Rectal smooth muscle tissue (tissue), 1 donor: ENCODE measurements at regions not wholly inside any gene's neighbourhood (a gene's known extent, or its start where the extent isn't known, plus 50 kb on each side); places are given as distances from the start of the nearest gene placed in this dataset.

Experiments
- H3K27ac ChIP-seq: one replicate; pipeline ENCODE4 v1.7.0; 2013; ENCODE audit warnings: low read depth, low read length, inconsistent platforms
- H3K27me3 ChIP-seq: one replicate; pipeline ENCODE4 v1.7.0; 2013; ENCODE audit warnings: low read length; ENCODE audit not compliant: control insufficient read depth, insufficient read depth
- H3K36me3 ChIP-seq: one replicate; pipeline ENCODE4 v1.7.0; 2013; ENCODE audit warnings: low read length; ENCODE audit not compliant: control insufficient read depth, insufficient read depth
- H3K4me1 ChIP-seq: one replicate; pipeline ENCODE4 v1.7.0; 2013; ENCODE audit warnings: low read length; ENCODE audit not compliant: control insufficient read depth, insufficient read depth
- H3K4me3 ChIP-seq: one replicate; pipeline ENCODE4 v1.7.0; 2013; ENCODE audit warnings: low read length
- H3K9ac ChIP-seq: one replicate; pipeline ENCODE4 v1.7.0; 2013; ENCODE audit warnings: low read length

DNA sequence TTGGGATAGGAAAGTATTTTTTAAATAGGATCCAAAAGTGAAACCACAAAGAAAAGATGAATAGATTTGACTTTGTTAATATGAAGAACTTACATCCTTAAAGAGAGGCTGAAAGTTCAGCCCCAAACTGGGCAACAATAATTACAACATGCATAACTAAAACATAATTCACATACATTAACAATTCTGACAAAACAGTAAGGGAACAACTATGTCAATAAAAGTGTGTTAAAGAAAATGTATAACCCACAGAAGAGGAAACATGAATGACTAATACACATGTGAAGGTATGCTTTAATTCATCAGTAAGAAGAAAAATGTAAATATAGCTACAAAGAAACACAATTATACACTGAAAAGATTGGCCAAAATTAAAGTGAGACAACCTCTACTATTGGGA is 1597.6 kb upstream of the MIR17HG start:
- Histone ChIP-seq H3K27ac (no peak overlapping the region), H3K4me1 (no peaks in the 10 kb centered on the region), H3K4me3 (no peak overlapping the region), H3K36me3 (no peaks in the 10 kb centered on the region), H3K9ac (no peak overlapping the region), H3K27me3 (no peaks in the 10 kb centered on the region)

DNA sequence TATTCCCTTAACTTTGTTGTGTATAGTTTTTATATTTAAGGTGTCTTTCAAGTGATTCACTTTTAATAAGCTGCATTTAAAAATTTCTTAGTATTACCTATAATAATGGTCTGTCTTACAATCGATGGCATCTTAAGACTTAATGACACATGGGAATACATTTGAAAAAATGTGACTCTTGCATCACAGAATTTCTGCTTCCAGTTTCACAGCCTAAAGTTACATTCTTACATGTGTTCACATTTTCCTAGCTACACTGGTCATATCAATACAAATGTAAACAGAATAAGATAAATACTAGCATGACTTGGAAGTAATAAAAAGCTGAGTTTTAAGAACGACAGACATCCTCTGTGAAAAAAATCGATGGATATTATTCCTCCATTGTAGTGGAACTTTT is 1597.1 kb upstream of the MIR17HG start:
- H3K9ac ChIP-seq: no peak overlapping the region
- H3K4me3 ChIP-seq: no peak overlapping the region

DNA sequence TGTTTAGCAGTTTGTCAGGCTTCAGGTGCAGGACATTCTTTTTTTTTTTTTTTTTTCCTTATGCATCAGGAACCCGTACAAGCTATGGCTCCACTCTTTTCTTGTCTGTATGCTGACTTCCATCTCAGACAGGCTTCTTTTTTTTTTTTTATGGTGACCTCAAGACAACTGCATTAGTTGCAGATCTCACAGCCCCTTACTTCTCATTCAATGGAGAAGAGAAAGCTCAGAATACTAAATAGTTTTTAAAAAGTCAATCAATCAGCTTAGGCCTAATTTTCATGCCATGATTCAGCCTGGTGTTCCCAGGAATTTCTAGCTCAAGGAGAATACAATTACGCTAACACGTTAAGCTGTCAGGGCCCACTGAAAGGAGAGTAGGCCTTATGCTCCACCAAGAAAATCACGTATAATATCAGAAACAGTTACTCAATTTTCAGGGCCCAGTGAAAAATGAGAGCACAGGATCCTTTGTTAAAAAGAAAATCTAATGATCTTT is 1596.0 kb upstream of the MIR17HG start:
- Histone ChIP-seq H3K27ac (no peak overlapping the region), H3K4me1 (no peaks in the 10 kb centered on the region), H3K27me3 (no peaks in the 10 kb centered on the region), H3K36me3 (no peaks in the 10 kb centered on the region), H3K4me3 (no peak overlapping the region), H3K9ac (no peak overlapping the region)

More for the DNA sequence above, 1597.1 kb upstream of the MIR17HG start:
- Histone ChIP-seq H3K36me3 (no peaks in the 10 kb centered on the region), H3K4me1 (no peaks in the 10 kb centered on the region), H3K27me3 (no peaks in the 10 kb centered on the region), H3K27ac (no peak overlapping the region)

DNA sequence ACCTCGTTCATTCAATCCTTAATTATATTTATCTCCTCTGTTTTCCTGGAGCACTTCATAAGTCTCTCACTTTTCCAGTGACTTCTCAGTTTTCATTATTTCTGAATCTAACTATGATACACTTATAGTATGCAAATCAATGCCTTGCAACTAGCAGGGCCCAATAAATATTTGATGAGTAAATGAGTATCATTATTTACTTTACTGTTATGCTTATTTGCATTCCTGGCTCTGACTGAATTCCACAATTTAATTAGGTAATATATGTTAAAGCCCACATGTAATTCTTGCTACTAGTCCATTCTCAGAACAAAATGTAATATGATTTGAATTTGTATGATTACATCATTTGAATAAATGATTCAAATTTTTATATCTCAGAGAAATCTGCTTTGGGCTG is 1595.1 kb upstream of the MIR17HG start:
- H3K36me3 ChIP-seq: no peaks in the 10 kb centered on the region
- H3K9ac ChIP-seq: no peak overlapping the region
- no peak overlapping the region for H3K27ac ChIP-seq
- H3K4me3 ChIP-seq: no peak overlapping the region
- H3K4me1 ChIP-seq: no peaks in the 10 kb centered on the region
- H3K27me3 ChIP-seq: no peaks in the 10 kb centered on the region

DNA sequence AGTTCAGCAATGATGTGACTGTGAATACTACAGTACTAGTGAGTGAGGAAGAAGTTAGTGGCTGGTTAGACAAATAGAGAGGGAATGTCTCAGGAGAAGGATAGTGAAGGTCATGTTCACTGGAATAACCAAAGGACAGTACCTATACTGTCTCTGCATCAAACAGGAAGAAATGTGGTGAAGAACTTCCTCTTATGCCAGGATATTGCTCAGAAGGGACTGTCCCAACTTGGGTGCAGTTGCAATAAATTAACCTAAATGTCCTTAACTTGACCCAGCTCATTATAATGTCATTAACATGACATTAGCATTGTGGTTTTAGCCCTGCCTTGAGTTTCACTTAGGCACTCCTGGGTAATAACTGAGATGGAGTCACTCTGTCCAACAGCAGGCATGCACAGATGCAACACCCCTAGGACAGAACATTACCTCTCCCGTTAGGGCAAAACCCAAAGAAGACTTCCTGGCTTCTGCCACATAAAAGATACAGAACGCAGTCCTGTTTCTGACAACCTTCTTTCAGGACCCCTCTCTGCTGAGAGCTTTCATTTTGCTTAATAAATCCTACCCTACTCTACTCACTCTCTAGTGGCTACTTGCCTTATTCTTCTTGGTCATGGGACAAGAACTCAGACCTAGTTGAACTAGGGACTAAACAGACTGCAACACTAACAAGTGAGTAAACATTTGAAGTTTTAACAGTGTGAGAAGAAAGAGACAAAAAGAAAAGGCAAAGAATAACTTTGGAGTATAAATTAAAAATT is 1591.6 kb upstream of the MIR17HG start:
- H3K9ac ChIP-seq: no peak overlapping the region
- H3K36me3 ChIP-seq: no peaks in the 10 kb centered on the region
- no peak overlapping the region for H3K4me3 ChIP-seq
- no peaks in the 10 kb centered on the region for H3K4me1 ChIP-seq
- H3K27ac ChIP-seq: no peak overlapping the region
- H3K27me3 ChIP-seq: no peaks in the 10 kb centered on the region

DNA sequence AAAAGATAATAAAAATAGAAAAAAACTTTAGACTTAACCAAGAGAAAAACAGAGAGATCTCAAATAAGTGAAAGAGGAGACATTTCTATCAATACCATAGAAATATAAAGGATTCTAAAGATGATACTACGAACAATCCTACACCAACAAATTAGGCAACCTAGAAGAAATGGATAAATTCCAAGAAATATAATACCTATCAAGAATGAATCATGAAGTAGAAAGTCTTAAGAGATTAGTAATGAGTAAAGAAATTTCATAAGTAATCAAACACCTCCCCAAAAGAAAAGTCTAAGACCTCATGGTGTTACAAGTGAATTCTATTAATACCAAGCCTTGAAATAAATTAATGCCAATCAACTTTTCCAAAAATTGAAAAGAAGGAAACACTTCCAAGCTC is 1584.5 kb upstream of the MIR17HG start:
- Histone ChIP-seq H3K36me3 (no peaks in the 10 kb centered on the region), H3K27ac (no peak overlapping the region), H3K4me1 (no peaks in the 10 kb centered on the region), H3K4me3 (no peak overlapping the region), H3K27me3 (no peaks in the 10 kb centered on the region), H3K9ac (no peak overlapping the region)

DNA sequence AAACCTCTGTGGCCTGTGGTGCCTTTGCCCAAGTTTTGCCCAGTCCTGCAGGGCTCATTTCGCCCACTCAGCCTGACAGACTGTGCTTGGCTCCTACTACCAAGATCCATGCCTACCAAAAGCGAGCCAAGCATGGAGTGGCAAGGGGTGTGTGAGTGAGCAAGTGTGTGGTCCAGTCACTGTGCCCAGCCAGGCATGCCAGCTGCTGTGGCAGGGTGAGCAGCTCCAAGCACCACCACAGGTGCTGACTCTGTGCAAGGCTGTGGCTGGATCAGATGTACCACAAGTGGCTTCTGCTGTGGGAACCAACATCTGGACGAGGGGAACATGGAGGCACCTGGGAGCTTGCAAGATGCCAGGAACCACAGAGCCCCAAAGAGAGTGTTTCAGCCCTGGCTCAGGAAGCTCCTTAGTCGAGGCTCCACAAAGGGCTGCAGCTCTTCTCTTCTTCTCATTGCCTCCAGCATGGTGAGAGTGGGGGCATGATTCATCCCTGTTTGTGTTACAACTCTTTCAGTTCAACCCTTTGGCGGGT is 1564.2 kb upstream of the MIR17HG start:
- no peak overlapping the region for H3K27ac ChIP-seq
- H3K36me3 ChIP-seq: no peaks in the 10 kb centered on the region
- H3K9ac ChIP-seq: no peak overlapping the region
- H3K4me3 ChIP-seq: no peak overlapping the region
- no peaks in the 10 kb centered on the region for H3K27me3 ChIP-seq
- H3K4me1 ChIP-seq: no peaks in the 10 kb centered on the region

DNA sequence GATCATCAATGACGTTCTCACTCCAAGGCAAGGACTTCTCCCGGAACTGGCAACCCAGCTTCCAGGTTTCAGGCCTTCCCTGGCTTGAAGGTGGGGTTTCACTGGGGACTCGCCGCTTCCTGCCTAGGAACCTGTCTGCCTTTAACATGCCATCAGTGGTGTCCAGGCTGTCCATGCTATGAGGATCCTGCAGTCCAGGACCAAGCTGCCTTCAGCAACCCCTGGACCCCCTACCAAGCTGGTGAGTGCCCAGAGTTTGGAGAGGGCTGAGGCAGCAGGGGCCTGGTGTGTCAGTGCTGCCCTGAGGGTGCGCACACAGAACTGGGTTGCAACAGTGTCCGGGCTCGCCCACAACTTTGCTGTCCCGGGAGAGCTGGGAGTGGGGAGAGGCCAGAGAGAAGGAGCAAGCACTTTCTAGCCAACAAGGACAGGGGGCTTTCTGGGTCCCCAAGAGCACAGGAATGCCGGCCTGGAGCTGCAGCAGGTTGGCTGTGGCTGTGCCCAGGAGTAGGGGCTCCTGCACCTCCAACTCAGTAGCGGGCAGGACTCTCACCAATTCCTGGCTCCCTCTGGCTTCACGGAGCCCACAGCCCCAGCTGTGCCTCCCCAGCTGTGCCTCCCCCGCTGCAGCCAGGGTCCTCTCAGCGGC is 1563.2 kb upstream of the MIR17HG start:
- Histone ChIP-seq H3K4me1 (no peaks in the 10 kb centered on the region), H3K27ac (no peak overlapping the region), H3K27me3 (no peaks in the 10 kb centered on the region), H3K9ac (no peak overlapping the region), H3K4me3 (no peak overlapping the region), H3K36me3 (no peaks in the 10 kb centered on the region)

DNA sequence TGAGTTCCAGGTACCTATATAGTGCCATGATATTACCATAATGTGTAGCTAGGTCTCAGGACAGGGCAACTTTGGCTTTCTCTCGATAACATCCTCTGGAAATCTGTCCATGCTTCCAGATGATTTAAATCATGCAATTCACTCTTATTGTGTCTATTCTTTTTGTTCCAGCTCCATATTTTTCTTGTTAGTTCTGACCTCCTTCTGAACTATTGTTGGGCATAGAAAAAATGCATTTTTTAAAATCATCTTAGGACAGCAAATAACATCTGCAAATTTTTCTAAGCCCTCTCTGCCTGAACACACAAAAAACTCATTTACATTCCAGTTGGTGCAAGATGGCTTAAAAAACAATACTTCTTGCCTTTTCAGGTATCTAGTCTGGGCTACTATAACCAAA is 1561.0 kb upstream of the MIR17HG start:
- Histone ChIP-seq H3K4me1 (no peaks in the 10 kb centered on the region), H3K27me3 (no peaks in the 10 kb centered on the region), H3K9ac (no peak overlapping the region), H3K27ac (no peak overlapping the region), H3K36me3 (no peaks in the 10 kb centered on the region), H3K4me3 (no peak overlapping the region)

DNA sequence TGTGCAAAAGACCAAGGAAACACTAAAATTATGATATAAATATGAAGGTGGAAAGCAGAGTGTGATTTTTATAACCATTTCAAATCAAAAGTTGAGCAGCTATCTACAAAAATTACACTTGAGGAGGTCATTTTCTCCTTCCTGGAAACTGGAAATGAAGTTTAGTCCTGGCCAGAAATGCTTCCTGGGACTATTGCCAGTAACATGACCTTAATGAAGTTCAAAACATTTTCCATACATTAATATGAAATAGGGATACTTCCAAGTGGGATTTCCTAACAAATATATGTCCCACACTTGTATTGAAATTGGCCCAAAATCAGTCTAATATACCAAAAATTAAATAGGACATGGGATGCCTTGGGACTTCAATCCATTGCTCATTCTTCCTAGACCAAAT is 1556.8 kb upstream of the MIR17HG start:
- no peaks in the 10 kb centered on the region for H3K4me1 ChIP-seq
- H3K27me3 ChIP-seq: no peaks in the 10 kb centered on the region
- H3K36me3 ChIP-seq: no peaks in the 10 kb centered on the region
- no peak overlapping the region for H3K9ac ChIP-seq
- no peak overlapping the region for H3K27ac ChIP-seq
- no peak overlapping the region for H3K4me3 ChIP-seq

DNA sequence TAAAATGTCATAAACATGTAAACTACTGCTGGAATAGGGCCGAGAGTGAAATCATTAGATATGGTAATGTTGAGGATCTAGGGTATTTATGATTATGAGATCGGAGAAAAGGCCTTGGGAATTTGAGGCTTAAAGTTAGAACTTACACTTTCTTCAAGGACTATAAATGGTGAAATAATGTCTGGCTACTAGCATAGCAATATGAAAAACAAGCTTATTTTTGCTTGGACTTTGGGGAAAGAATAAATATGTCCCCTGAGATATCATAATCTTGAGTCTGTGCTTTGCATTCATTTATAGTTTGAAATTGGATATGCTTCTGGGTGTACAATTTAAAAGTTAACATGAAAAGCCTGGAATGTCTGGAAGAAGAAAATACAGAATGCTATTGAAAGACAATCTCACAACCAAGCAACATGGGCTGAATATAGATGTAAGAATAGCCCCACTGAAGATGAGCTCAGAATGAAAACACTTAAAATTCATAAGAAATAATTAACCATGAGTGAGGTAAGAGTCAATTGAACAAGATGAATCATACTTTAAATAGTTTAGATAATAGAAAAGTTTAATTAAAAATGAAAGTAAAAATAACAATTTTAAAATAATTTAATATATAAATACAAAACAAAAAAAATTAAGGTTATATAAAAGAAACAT is 1555.4 kb upstream of the MIR17HG start:
- Histone ChIP-seq H3K27ac (no peak overlapping the region), H3K4me3 (no peak overlapping the region), H3K4me1 (no peaks in the 10 kb centered on the region), H3K27me3 (no peaks in the 10 kb centered on the region), H3K36me3 (no peaks in the 10 kb centered on the region), H3K9ac (no peak overlapping the region)

DNA sequence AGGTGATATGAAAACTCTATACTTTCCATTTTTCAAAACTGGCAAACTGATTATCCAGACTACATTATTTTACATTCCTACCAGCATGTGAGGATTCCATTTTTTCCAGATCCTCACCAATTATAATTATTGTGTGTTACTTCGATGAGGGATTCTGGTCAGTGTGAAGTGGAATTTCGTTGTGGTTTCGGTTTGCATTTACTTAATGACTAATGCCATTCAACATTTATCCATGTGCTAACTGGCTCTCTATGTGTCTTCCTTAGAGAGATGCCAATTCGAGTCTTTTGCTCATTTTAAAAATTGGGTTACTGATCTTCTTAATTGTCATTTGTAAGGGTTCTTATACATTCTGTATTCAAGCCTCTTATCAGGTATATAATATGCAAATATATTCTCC is 1551.3 kb upstream of the MIR17HG start:
- no peak overlapping the region for H3K27ac ChIP-seq
- H3K36me3 ChIP-seq: no peaks in the 10 kb centered on the region
- H3K9ac ChIP-seq: no peak overlapping the region
- H3K4me3 ChIP-seq: no peak overlapping the region
- no peaks in the 10 kb centered on the region for H3K27me3 ChIP-seq
- H3K4me1 ChIP-seq: no peaks in the 10 kb centered on the region
